Peyer's patch (tissue), 4 donors: ENCODE measurements at regions not wholly inside any gene's neighbourhood (a gene's known extent, or its start where the extent isn't known, plus 50 kb on each side); places are given as distances from the start of the nearest gene placed in this dataset.

Experiments used
- POLR2A ChIP-seq, 2 donors: fragments of 450-650 bp; IDR thresholded peaks; one replicate each; pipeline ENCODE4 v1.5.1; 2017; ENCODE audit warnings: antibody characterized with exemption in 2 of 2, mild to moderate bottlenecking in 2 of 2, moderate library complexity in 2 of 2
- TF ChIP-seq, protein P1 (sequence below), 6 experiments: fragments of 450-650 bp in 4 of 6; fragments of 200-600 bp in 2 of 6; sonication (generic) in 1 of 6; IDR thresholded peaks; one replicate each; pipeline ENCODE4 v1.5.1; 2017 to 2019; ENCODE audit warnings: antibody characterized with exemption in 6 of 6, mild to moderate bottlenecking in 3 of 6, moderate library complexity in 1 of 6

DNA sequence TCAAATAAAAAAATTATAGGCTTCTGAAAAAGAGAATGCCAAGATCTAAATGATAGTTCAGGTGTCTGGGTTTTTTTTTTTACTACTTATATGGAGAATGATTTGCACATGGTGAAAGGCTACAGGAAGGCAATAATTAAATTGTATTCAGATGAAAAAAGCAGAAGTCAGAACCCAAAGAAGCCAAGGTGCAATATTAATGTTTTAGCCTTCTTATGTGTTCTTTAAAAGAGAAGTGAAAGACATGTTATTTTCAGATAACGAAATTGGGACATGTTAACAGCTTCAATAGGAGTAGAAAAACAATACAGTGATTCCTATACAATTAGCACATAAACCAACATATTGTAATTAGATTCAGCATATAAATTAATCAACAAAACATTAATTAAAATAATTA lies 452.9 kb upstream of the PRMT6 start:
- TF ChIP-seq, protein P1, sequence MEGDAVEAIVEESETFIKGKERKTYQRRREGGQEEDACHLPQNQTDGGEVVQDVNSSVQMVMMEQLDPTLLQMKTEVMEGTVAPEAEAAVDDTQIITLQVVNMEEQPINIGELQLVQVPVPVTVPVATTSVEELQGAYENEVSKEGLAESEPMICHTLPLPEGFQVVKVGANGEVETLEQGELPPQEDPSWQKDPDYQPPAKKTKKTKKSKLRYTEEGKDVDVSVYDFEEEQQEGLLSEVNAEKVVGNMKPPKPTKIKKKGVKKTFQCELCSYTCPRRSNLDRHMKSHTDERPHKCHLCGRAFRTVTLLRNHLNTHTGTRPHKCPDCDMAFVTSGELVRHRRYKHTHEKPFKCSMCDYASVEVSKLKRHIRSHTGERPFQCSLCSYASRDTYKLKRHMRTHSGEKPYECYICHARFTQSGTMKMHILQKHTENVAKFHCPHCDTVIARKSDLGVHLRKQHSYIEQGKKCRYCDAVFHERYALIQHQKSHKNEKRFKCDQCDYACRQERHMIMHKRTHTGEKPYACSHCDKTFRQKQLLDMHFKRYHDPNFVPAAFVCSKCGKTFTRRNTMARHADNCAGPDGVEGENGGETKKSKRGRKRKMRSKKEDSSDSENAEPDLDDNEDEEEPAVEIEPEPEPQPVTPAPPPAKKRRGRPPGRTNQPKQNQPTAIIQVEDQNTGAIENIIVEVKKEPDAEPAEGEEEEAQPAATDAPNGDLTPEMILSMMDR (IDR thresholded peaks at IDR 0.05): no peak
- no peak for TF ChIP-seq POLR2A (IDR thresholded peaks at IDR 0.05)
